HepG2 (cell line): ENCODE measurements at regions not wholly inside any gene's neighbourhood (a gene's known extent, or its start where the extent isn't known, plus 50 kb on each side); places are given as distances from the start of the nearest gene placed in this dataset.

ENCODE experiments used
- CBX2 ChIP-seq, 2 experiments: fragments of 200-600 bp in 1 of 2; sonication (generic); formaldehyde crosslinking in 1 of 2; IDR thresholded peaks; 2 replicates each; pipeline versions ENCODE4 v1.7.0 to v1.8.1; 2018 to 2022; ENCODE audit warnings: low read depth in 2 of 2, low read length in 1 of 2, mild to moderate bottlenecking in 1 of 2, missing genetic modification reagents in 1 of 2
- TCF12 ChIP-seq, 2 experiments: fragments of 450-650 bp in 1 of 2; sonication (generic) in 1 of 2; formaldehyde crosslinking in 1 of 2; IDR thresholded peaks; 2 replicates each; pipeline versions ENCODE4 v1.6.1 to v1.8.0; 2017 to 2022; ENCODE audit warnings: antibody characterized with exemption in 1 of 2, mild to moderate bottlenecking in 1 of 2, missing genetic modification reagents in 1 of 2, moderate library complexity in 1 of 2
- ZNF382 ChIP-seq: sonication (generic); formaldehyde crosslinking; IDR thresholded peaks from 2 replicates; pipeline ENCODE4 v1.5.0; 2020; ENCODE audit warnings: missing genetic modification reagents, mild to moderate bottlenecking, borderline replicate concordance
- TF ChIP-seq, protein P1 (sequence below): sonication (generic); formaldehyde crosslinking; IDR thresholded peaks from 2 replicates; pipeline ENCODE4 v1.5.1; 2020; ENCODE audit warnings: mild to moderate bottlenecking, missing genetic modification reagents
- TF ChIP-seq, protein P2 (sequence below): sonication (generic); formaldehyde crosslinking; conservative IDR thresholded peaks from 2 replicates; pipeline ENCODE4 v1.4.0; 2020; ENCODE audit warnings: mild to moderate bottlenecking, missing genetic modification reagents, moderate library complexity
- TF ChIP-seq, protein P3 (sequence below): sonication (generic); formaldehyde crosslinking; conservative IDR thresholded peaks from 2 replicates; pipeline ENCODE4 v1.8.0; 2022; ENCODE audit warnings: mild to moderate bottlenecking, moderate library complexity, missing genetic modification reagents
- TF ChIP-seq, protein P4 (sequence below), 2 experiments: fragments of 450-650 bp in 1 of 2; sonication (generic) in 1 of 2; formaldehyde crosslinking; IDR thresholded peaks; 2 replicates each; pipeline versions ENCODE4 v1.5.0 to v1.8.0; 2020 to 2022; ENCODE audit warnings: mild to moderate bottlenecking in 1 of 2, missing genetic modification reagents in 1 of 2

GRCh38 chr10:10627414-10627813, 390.3 kb upstream of the CELF2 start (continued):
- TF ChIP-seq, protein P1, sequence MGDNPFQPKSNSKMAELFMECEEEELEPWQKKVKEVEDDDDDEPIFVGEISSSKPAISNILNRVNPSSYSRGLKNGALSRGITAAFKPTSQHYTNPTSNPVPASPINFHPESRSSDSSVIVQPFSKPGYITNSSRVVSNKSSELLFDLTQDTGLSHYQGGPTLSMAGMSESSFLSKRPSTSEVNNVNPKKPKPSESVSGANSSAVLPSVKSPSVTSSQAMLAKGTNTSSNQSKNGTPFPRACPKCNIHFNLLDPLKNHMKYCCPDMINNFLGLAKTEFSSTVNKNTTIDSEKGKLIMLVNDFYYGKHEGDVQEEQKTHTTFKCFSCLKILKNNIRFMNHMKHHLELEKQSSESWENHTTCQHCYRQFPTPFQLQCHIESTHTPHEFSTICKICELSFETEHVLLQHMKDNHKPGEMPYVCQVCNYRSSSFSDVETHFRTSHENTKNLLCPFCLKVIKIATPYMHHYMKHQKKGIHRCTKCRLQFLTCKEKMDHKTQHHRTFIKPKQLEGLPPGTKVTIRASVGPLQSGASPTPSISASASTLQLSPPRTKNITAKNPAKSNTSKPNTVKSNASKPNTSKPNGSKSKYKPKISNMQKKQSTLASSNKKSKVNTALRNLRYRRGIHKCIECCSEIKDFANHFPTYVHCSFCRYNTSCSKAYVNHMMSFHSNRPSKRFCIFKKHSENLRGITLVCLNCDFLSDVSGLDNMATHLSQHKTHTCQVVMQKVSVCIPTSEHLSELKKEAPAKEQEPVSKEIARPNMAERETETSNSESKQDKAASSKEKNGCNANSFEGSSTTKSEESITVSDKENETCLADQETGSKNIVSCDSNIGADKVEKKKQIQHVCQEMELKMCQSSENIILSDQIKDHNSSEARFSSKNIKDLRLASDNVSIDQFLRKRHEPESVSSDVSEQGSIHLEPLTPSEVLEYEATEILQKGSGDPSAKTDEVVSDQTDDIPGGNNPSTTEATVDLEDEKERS: no peak
- TF ChIP-seq, protein P2, sequence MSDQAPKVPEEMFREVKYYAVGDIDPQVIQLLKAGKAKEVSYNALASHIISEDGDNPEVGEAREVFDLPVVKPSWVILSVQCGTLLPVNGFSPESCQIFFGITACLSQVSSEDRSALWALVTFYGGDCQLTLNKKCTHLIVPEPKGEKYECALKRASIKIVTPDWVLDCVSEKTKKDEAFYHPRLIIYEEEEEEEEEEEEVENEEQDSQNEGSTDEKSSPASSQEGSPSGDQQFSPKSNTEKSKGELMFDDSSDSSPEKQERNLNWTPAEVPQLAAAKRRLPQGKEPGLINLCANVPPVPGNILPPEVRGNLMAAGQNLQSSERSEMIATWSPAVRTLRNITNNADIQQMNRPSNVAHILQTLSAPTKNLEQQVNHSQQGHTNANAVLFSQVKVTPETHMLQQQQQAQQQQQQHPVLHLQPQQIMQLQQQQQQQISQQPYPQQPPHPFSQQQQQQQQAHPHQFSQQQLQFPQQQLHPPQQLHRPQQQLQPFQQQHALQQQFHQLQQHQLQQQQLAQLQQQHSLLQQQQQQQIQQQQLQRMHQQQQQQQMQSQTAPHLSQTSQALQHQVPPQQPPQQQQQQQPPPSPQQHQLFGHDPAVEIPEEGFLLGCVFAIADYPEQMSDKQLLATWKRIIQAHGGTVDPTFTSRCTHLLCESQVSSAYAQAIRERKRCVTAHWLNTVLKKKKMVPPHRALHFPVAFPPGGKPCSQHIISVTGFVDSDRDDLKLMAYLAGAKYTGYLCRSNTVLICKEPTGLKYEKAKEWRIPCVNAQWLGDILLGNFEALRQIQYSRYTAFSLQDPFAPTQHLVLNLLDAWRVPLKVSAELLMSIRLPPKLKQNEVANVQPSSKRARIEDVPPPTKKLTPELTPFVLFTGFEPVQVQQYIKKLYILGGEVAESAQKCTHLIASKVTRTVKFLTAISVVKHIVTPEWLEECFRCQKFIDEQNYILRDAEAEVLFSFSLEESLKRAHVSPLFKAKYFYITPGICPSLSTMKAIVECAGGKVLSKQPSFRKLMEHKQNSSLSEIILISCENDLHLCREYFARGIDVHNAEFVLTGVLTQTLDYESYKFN (CRISPR knock-in tag): no peak
- TF ChIP-seq ZNF382 (CRISPR knock-in tag) (no peak), TCF12 (IDR thresholded peaks at IDR 0.05) (no peak), TCF12 (CRISPR knock-in tag; IDR thresholded peaks at IDR 0.05) (no peak), CBX2 (IDR thresholded peaks at IDR 0.05; ENCODE audit: low read depth, low read length) (no peak), CBX2 (CRISPR knock-in tag; IDR thresholded peaks at IDR 0.05; ENCODE audit: low read depth) (no peak)
- TF ChIP-seq, protein P3, sequence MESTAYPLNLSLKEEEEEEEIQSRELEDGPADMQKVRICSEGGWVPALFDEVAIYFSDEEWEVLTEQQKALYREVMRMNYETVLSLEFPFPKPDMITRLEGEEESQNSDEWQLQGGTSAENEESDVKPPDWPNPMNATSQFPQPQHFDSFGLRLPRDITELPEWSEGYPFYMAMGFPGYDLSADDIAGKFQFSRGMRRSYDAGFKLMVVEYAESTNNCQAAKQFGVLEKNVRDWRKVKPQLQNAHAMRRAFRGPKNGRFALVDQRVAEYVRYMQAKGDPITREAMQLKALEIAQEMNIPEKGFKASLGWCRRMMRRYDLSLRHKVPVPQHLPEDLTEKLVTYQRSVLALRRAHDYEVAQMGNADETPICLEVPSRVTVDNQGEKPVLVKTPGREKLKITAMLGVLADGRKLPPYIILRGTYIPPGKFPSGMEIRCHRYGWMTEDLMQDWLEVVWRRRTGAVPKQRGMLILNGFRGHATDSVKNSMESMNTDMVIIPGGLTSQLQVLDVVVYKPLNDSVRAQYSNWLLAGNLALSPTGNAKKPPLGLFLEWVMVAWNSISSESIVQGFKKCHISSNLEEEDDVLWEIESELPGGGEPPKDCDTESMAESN (CRISPR knock-in tag): no peak
- TF ChIP-seq, protein P4, sequence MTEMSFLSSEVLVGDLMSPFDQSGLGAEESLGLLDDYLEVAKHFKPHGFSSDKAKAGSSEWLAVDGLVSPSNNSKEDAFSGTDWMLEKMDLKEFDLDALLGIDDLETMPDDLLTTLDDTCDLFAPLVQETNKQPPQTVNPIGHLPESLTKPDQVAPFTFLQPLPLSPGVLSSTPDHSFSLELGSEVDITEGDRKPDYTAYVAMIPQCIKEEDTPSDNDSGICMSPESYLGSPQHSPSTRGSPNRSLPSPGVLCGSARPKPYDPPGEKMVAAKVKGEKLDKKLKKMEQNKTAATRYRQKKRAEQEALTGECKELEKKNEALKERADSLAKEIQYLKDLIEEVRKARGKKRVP (CRISPR knock-in tag; IDR thresholded peaks at IDR 0.05): no peak
